ENCODE measurements at regions not wholly inside any gene's neighbourhood (a gene's known extent, or its start where the extent isn't known, plus 50 kb on each side); places are given as distances from the start of the nearest gene placed in this dataset.

DNA sequence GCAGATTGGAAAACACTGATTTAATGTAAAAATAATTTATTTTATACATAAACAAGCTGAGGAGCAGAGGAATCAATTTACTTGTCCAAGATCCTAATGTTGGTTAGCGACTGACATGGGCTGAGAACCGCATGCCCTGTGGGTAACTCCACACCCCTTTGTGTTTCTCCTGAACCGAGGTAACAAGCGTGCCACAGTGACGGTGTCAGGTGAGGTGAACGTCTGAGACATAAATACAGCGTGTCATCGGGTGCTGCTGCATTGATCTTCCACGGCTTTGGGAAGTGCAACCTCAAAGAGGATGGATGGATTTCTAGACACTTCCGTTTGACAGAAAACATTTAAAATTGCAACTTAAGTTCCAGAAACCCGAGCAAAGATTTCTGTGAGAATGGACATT, 386.8 kb upstream of the ADARB2 start:
- no peaks in the 10 kb centered on the region for H3K4me1 ChIP-seq
- H3K9me3 ChIP-seq: no peaks in the 10 kb centered on the region
- H3K27me3 ChIP-seq: no peaks in the 10 kb centered on the region
- no peaks in the 10 kb centered on the region for H3K36me3 ChIP-seq
- no peak for TF ChIP-seq POLR2A (IDR thresholded peaks at IDR 0.05)
- TF ChIP-seq, protein P1, sequence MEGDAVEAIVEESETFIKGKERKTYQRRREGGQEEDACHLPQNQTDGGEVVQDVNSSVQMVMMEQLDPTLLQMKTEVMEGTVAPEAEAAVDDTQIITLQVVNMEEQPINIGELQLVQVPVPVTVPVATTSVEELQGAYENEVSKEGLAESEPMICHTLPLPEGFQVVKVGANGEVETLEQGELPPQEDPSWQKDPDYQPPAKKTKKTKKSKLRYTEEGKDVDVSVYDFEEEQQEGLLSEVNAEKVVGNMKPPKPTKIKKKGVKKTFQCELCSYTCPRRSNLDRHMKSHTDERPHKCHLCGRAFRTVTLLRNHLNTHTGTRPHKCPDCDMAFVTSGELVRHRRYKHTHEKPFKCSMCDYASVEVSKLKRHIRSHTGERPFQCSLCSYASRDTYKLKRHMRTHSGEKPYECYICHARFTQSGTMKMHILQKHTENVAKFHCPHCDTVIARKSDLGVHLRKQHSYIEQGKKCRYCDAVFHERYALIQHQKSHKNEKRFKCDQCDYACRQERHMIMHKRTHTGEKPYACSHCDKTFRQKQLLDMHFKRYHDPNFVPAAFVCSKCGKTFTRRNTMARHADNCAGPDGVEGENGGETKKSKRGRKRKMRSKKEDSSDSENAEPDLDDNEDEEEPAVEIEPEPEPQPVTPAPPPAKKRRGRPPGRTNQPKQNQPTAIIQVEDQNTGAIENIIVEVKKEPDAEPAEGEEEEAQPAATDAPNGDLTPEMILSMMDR (IDR thresholded peaks at IDR 0.05): no peak
- DNase-seq: no peak
- H3K27ac ChIP-seq: no peak overlapping the region
- H3K4me3 ChIP-seq: no peak overlapping the region

DNA sequence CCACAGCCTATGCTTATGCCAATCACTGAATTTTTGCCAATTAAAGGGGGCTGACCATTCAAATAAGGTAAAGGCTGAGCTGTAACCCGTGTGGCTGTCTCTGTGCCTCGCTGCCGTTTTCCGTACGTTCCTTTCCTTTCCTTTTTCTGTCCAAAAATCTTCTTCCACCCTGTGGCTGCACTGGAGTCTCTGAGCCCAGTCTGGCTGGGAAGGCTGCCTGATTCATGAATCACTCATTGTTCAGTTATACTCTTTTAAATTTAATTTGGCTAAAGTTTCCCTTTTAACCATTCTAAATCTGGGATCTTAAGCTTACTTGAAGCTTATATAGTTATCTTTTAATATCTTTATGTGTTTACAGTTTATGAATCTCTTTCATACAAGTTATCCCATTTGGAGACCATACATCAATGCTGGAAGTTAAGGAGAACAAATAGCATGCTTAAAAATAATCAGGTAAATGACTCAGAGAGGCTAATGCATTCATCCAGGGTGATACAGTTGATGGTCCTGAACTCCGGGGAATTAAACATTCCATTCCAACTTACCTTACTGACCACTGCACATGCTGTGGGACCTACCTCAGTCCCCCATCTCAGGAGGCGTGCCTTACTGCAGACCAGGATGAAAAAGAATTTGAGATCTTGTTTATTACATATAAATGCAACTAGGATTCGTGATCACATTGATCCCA, 385.3 kb upstream of the ADARB2 start:
- no peaks in the 10 kb centered on the region for H3K4me1 ChIP-seq
- no peak for TF ChIP-seq POLR2A (IDR thresholded peaks at IDR 0.05)
- TF ChIP-seq, protein P1 (IDR thresholded peaks at IDR 0.05): no peak
- H3K27ac ChIP-seq: no peak overlapping the region
- H3K9me3 ChIP-seq: no peaks in the 10 kb centered on the region
- H3K36me3 ChIP-seq: no peaks in the 10 kb centered on the region
- H3K4me3 ChIP-seq: no peak overlapping the region
- DNase-seq: no peak
- no peaks in the 10 kb centered on the region for H3K27me3 ChIP-seq

DNA sequence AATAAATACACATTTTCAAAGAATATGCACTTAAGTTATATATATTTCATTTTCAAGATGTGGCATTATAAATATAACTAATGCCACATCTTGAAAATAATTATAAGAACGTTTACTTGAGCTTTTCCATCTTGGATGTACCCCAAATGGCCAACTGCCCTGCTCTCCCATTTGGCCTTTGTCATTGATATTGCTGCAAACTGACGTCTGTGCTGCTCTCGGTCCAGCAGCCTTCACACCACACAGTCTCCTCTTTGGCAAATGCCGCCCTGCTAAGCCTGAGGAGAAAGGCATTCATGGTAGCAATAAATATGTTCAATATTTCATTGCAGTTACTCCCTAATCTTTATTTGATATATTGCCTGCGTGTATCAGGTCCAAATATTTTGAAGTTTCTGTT, 384.6 kb upstream of the ADARB2 start:
- no peaks in the 10 kb centered on the region for H3K9me3 ChIP-seq
- H3K36me3 ChIP-seq: no peaks in the 10 kb centered on the region
- no peak for DNase-seq
- H3K4me1 ChIP-seq: no peaks in the 10 kb centered on the region
- H3K4me3 ChIP-seq: no peak overlapping the region
- no peaks in the 10 kb centered on the region for H3K27me3 ChIP-seq
- no peak overlapping the region for H3K27ac ChIP-seq
- no peak for TF ChIP-seq POLR2A (IDR thresholded peaks at IDR 0.05)
- TF ChIP-seq, protein P1 (IDR thresholded peaks at IDR 0.05): no peak

DNA sequence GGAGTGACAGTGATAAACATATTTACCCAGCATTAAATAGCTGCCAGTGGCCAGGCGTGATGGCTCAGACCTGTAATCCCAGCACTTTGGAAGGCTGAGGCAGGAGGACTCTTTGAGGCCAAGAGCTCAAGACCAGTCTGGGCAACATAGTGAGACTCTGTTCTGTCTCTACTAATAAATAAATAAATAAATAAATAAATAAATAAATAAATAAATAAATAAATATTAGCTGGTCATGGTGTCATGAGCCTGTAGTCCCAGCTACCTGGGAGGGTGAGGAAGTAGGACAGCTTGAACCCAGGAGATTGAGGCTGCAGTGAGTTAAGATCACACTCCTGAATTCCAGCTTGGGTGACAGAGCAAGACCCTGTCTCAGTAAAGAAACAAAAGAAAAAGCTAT, 384.0 kb upstream of the ADARB2 start:
- Histone ChIP-seq H3K4me1 (no peaks in the 10 kb centered on the region), H3K9me3 (no peaks in the 10 kb centered on the region), H3K4me3 (no peak overlapping the region), H3K27me3 (no peaks in the 10 kb centered on the region), H3K27ac (no peak overlapping the region), H3K36me3 (no peaks in the 10 kb centered on the region)
- TF ChIP-seq POLR2A (IDR thresholded peaks at IDR 0.05): no peak
- TF ChIP-seq, protein P1 (IDR thresholded peaks at IDR 0.05): no peak
- DNase-seq: no peak

DNA sequence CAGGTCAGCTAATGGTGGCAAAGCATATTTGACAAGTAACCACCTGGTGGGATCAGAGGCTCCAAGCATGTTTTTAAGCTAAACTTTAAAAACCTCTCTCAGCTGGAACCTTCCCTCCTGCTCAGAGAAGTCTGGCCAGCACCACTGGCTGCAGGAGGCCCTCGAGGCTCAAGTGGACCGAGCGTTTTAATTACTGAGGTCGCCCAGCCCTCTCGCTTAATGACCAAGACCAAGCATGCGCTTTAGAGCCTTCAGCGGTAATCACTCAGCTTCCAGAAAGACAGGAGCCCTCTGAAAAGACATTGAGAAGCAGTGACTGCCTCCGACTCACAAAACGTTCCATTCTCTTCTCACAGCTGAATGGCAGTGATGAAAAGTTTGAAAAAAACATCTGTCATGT, 383.4 kb upstream of the ADARB2 start:
- no peaks in the 10 kb centered on the region for H3K36me3 ChIP-seq
- H3K4me3 ChIP-seq: no peak overlapping the region
- H3K27ac ChIP-seq: no peak overlapping the region
- H3K27me3 ChIP-seq: no peaks in the 10 kb centered on the region
- DNase-seq: no peak
- H3K9me3 ChIP-seq: no peaks in the 10 kb centered on the region
- H3K4me1 ChIP-seq: no peaks in the 10 kb centered on the region
- no peak for TF ChIP-seq POLR2A (IDR thresholded peaks at IDR 0.05)
- TF ChIP-seq, protein P1 (IDR thresholded peaks at IDR 0.05): no peak

DNA sequence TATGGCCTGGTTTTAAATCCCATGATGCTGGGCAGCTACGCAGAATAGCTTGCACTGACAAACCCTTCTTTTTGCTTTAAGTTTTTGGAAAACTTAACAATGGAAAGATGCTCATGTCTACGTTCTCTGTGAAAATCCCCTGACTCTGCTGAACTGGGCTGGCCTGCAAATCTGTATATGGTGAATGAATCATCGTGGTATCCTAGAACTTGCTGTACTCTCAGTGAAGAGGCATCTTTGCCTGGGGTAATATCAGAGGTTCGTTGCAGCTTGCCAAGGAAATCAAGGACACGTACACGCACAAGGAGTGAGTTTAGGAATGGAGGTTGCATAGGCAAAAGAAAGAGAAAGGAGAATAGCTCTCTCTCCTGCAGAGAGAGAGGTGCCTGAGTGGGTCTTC, 382.0 kb upstream of the ADARB2 start:
- no peak for DNase-seq
- no peaks in the 10 kb centered on the region for H3K27me3 ChIP-seq
- H3K36me3 ChIP-seq: no peaks in the 10 kb centered on the region
- H3K9me3 ChIP-seq: no peaks in the 10 kb centered on the region
- H3K4me3 ChIP-seq: no peak overlapping the region
- H3K27ac ChIP-seq: no peak overlapping the region
- TF ChIP-seq, protein P1 (IDR thresholded peaks at IDR 0.05): no peak
- no peak for TF ChIP-seq POLR2A (IDR thresholded peaks at IDR 0.05)
- H3K4me1 ChIP-seq: no peaks in the 10 kb centered on the region
